ENCODE measurements at regions not wholly inside any gene's neighbourhood (a gene's known extent, or its start where the extent isn't known, plus 50 kb on each side); places are given as distances from the start of the nearest gene placed in this dataset.

DNA sequence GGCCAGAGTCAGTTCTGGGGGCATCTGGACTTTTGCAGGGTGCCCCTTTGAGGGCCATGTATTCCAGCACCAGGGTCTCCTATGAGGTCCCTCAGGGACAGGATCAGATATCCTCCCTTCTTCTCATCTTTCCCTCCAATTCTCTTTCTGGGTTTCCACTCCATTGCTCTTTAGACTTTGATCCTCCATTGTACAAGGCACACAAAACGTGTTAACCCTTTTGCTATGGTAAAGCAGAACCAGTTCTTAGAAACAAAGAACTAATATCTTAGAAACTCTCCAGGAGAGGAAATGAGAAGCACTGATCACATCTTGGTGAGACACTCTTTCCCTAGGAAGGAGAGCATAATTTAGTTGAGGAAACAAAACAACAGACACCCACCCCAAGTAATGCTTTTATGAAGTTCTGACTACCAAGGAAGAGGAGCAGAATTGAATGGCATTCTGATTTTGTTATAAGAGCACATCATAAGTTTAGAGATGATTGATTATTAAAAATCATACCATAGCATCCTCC is 200.7 kb upstream of the NPY2R start:
- intact Hi-C loops (cut with DNase I): no loop called here
- no peak for ATAC-seq

DNA sequence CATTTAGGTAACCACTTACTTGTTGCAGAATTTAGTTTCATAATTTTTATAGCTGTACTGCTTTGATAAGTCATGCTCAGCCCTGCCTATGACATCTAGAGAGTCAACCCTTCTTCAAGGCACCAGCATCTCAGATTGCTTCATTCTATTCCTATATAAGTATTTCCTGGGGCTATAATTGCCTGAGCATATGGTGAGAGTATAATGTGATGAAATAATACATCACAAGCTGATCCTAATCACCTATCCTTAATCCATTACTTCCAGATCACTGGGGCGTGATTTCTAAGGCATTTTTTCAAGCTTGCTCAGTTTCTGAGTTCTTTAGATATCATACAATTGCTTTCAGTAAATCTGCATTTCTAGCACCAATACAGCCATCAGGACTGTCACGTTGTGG is 200.0 kb upstream of the NPY2R start:
- H3K27ac ChIP-seq: no peak overlapping the region
- WGBS, 2 donors: 52 to 54% methylated on average over 2 of the region's 2 CpGs
- DNase-seq (no peak), ATAC-seq (no peak)
- intact Hi-C loops (cut with DNase I): no loop called here
- no peak overlapping the region for H3K4me3 ChIP-seq
- no peak for TF ChIP-seq POLR2A (IDR thresholded peaks at IDR 0.05)
- TF ChIP-seq, protein P1, sequence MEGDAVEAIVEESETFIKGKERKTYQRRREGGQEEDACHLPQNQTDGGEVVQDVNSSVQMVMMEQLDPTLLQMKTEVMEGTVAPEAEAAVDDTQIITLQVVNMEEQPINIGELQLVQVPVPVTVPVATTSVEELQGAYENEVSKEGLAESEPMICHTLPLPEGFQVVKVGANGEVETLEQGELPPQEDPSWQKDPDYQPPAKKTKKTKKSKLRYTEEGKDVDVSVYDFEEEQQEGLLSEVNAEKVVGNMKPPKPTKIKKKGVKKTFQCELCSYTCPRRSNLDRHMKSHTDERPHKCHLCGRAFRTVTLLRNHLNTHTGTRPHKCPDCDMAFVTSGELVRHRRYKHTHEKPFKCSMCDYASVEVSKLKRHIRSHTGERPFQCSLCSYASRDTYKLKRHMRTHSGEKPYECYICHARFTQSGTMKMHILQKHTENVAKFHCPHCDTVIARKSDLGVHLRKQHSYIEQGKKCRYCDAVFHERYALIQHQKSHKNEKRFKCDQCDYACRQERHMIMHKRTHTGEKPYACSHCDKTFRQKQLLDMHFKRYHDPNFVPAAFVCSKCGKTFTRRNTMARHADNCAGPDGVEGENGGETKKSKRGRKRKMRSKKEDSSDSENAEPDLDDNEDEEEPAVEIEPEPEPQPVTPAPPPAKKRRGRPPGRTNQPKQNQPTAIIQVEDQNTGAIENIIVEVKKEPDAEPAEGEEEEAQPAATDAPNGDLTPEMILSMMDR (IDR thresholded peaks at IDR 0.05): no peak
- no peaks in the 10 kb centered on the region for H3K4me1 ChIP-seq
- no peaks in the 10 kb centered on the region for H3K9me3 ChIP-seq
- no peaks in the 10 kb centered on the region for H3K36me3 ChIP-seq (replicated peaks in 1 of 2; ENCODE audit: insufficient read depth in 1 of 2, low read depth in 2 of 2)
- H3K27me3 ChIP-seq: no peaks in the 10 kb centered on the region

More for the DNA sequence above, 200.7 kb upstream of the NPY2R start:
- WGBS, 2 donors: 51 to 61% methylated on average over 1 of the region's 1 CpG
- no peaks in the 10 kb centered on the region for H3K27me3 ChIP-seq
- no peaks in the 10 kb centered on the region for H3K36me3 ChIP-seq (replicated peaks in 1 of 2; ENCODE audit: insufficient read depth in 1 of 2, low read depth in 2 of 2)
- H3K4me1 ChIP-seq: no peaks in the 10 kb centered on the region
- TF ChIP-seq, protein P1 (IDR thresholded peaks at IDR 0.05): no peak
- TF ChIP-seq POLR2A (IDR thresholded peaks at IDR 0.05): no peak
- no peak overlapping the region for H3K4me3 ChIP-seq
- no peak for DNase-seq
- H3K9me3 ChIP-seq: no peaks in the 10 kb centered on the region
- H3K27ac ChIP-seq: no peak overlapping the region

DNA sequence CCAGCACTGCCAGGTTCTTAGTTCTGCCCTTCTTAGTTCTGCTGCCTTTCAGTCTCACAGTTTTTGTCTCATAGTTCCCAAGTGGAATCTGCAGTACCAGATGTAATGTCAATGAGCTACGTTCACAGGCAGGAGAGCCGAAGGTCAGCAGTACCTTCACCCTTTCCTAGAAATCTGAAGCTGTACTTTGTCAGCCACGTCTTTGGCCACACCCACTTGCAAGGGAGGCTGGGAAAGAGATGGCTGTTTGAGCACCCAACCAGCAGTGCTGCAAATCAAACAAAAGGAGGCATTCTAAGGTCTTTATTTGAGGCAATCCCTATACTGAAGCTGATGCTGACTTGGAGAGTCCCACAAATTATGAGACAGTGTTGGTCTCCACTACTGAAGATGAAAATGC is 199.1 kb upstream of the NPY2R start:
- no peaks in the 10 kb centered on the region for H3K36me3 ChIP-seq (replicated peaks in 1 of 2; ENCODE audit: insufficient read depth in 1 of 2, low read depth in 2 of 2)
- no peak overlapping the region for H3K4me3 ChIP-seq
- WGBS, 2 donors: 34 to 59% methylated on average over 2 to 3 of the region's 3 CpGs
- no peak for TF ChIP-seq POLR2A (IDR thresholded peaks at IDR 0.05)
- TF ChIP-seq, protein P1 (IDR thresholded peaks at IDR 0.05): no peak
- no peak overlapping the region for H3K27ac ChIP-seq
- no peaks in the 10 kb centered on the region for H3K9me3 ChIP-seq
- H3K4me1 ChIP-seq: no peaks in the 10 kb centered on the region
- no peak for DNase-seq
- ATAC-seq: no peak
- H3K27me3 ChIP-seq: no peaks in the 10 kb centered on the region
- intact Hi-C loops (cut with DNase I): no loop called here

DNA sequence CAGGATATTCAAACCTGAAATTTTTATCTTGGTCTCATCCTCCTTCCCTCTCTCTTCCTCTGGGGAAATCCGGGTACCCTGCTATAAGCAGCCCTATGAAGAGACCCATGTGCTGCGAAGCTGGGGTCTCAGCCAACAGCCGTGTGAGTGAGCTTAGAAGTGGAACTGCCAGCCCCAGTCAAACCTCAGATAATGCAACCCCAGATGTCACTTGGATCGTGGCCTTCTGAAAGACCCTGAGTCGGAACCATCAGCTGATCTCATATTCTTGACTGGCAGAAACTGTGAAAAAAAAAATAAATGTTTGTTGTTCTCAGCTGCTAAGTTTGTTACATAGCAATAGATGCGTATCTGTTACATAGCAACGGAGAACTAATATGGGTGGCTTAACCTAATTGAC is 198.1 kb upstream of the NPY2R start:
- Histone ChIP-seq H3K27ac (no peak overlapping the region), H3K27me3 (no peaks in the 10 kb centered on the region), H3K9me3 (no peaks in the 10 kb centered on the region), H3K4me3 (no peak overlapping the region), H3K36me3 (replicated peaks in 1 of 2; ENCODE audit: insufficient read depth in 1 of 2, low read depth in 2 of 2) (no peaks in the 10 kb centered on the region), H3K4me1 (no peaks in the 10 kb centered on the region)
- no peak for DNase-seq
- intact Hi-C loops (cut with DNase I): no loop called here
- WGBS, 2 donors: 68 to 87% methylated on average over 7 of the region's 7 CpGs
- no peak for ATAC-seq
- no peak for TF ChIP-seq POLR2A (IDR thresholded peaks at IDR 0.05)
- TF ChIP-seq, protein P1 (IDR thresholded peaks at IDR 0.05): no peak

DNA sequence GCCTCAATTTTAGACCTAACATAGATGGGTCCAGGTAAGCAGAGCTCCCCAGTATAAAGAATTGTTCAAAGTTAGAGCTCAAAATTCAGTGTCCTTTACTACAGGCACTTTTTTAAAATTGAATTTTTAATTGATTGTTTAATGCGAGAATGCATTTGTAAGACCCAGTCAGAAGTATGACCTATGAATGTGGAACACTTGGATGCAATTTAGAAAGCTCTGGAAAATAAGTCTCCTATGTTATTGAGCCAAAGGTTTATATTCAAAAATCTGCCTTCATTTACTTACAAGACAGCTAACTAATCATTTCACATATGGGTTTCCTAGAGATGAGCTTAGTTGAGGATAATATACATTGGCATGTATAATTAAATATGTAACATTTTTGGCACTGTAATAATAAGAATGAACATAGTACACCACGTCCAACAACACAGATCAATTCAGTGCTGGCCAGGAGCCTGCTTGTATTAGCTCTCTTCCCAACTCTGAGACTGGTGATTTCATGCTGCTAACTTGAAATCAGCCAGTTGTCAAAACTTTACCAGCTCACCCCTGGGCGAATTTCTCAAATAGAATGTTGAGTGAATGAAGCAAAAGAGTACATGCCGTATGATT is 197.2 kb upstream of the NPY2R start:
- Histone ChIP-seq H3K4me3 (no peak overlapping the region), H3K36me3 (replicated peaks in 1 of 2; ENCODE audit: insufficient read depth in 1 of 2, low read depth in 2 of 2) (no peaks in the 10 kb centered on the region), H3K27ac (no peak overlapping the region), H3K9me3 (no peaks in the 10 kb centered on the region), H3K27me3 (no peaks in the 10 kb centered on the region), H3K4me1 (no peaks in the 10 kb centered on the region)
- intact Hi-C loops (cut with DNase I): no loop called here
- ATAC-seq (no peak), DNase-seq (no peak)
- WGBS, 2 donors: 44 to 46% methylated on average over 4 of the region's 4 CpGs
- TF ChIP-seq, protein P1 (IDR thresholded peaks at IDR 0.05): no peak
- TF ChIP-seq POLR2A (IDR thresholded peaks at IDR 0.05): no peak
